GM18909 (cell line): ENCODE measurements at regions not wholly inside any gene's neighbourhood (a gene's known extent, or its start where the extent isn't known, plus 50 kb on each side); places are given as distances from the start of the nearest gene placed in this dataset.
"Not testable (repeated sequence)": the region's sequence is repeated elsewhere in the genome, so short reads cannot be mapped to it uniquely, and the experiment has no call there.

Experiments used
- ATAC-seq: cut with Tn5 transposase; IDR thresholded peaks from one replicate; pipeline ENCODE4 v1.9.1; 2021; ENCODE audit warnings: mild to moderate bottlenecking; ENCODE audit not compliant: unreplicated experiment, poor library complexity

DNA sequence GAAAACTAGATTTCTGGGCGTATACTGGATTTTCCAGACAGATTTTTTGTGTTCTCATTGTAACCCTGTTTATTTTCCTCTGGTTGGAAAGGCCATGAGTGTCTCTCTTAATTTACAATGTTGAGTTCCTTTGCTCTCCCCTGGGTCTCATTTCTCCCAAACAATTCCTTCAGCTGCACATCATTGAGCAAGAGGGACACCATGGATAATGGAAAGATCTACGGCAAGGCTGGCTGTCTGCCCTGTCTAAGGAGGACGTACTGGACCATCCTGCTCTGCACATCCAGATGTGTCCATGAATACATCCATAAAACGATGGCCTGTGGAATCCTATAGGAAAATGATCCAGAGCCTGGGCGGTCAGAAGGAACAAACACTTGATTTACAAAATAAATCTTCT, 258.1 kb upstream of the MCTP2 start:
- ATAC-seq: no peak

DNA sequence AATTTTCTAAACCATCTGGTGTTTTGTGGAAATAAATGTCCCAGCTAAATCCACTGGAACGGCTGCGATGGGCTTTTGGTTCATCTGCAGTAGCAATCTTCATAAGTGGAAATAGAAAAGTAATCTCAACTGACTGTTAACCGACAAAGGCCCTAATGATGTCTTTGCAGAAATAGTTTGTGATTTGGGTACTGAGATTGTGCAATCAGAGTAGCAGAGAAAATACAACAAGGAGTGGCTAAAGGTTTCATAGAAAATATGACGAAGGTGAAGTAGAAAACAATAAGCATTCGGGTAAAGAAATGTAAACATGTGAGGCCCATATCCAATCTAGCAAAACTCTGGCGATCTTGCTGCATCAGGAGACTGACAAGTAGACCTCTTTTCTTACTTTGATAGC, 262.6 kb upstream of the MCTP2 start:
- no peak for ATAC-seq

DNA sequence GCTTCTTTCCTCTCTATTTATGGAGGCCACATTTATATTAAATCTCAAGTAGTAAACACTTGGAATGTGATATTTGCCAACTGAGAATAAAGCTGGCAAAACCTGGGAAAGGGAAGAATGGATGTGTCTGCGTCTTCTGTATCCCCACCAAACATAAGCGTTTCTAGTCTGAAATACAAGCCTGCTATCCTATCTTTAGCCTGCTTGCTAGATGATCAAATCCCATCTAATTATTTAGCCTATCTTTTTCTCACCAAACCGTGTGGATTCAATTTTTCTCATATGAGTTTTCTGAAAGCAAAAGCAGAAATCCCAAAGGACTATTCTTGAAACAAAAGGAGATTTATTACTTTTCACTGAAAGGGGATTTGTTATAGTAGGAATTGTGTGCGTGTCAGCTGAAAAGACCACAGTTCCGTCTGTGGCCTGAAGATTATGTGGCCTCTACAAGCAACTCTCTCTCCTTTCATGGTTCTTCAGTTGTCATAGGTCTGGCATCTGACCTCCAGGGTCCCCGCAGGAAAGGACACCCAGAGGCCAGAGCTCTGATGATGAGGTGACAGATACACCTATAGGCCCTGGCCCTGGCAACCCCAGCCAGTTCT, 266.0 kb upstream of the MCTP2 start:
- no peak for ATAC-seq

DNA sequence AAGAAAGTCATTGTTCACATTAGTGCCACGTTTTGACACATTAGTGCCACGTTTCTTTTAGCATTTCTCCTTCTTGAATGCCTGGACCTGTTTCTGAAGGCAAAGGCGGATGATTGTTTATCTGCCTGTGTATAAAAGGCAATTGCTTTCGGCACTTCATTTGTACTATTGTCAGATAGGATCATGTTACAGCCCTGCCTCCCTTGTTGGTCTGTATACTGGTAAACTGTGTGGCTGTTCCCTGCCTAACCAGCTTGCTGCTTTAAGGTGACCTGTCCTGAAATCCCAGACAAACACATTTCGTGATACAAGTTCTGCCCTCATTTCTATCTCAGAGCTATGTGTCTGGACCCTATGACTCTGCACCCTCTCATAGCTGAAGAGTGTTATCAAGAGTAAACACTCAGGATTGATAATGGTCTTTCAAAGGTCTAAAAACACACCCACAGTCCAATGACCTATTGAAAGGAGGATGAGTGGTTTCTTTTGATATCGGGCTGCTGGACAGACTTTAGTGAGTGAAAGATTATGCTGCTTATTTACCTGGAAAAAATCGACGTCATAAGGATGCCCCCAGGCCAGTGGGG, 276.3 kb upstream of the MCTP2 start:
- ATAC-seq: no peak

DNA sequence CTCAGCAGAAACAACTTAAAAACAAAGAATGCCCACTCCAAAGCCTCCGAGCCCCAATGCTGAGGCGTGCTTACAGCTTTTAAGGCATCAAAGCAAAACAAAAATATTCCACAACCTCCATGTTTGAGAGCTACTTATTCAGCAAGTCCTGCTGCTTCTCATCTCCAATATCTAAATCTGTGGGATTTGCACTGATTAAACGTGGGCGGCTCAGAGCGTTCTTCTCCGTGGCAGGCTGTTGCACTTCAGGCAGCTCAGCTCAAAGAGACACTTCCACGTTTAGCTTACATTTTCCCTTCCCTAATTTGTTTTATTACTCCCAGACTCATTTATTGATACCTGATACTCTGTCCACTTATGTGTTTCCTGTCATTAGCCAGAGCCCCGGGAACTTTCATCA, 282.6 kb upstream of the MCTP2 start:
- no peak for ATAC-seq

DNA sequence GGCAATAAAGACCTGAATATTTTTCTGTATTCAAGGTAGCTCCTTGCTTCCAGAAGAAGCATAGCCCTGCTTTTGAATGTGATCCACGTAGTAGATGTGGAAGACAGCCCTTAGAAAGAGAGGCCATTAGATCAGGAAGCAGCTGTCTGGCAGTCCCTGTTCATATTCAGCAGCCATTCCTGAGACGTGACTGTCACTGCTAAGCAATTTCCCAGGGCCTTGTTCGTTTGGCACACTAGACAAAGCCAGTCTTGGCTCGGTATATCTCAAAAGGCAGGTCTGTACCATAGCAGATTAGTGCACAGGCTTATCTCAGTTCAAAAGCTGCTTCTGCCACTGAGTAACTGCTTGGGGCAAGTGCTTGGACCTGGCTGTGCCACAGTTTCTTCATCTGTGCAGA, 287.8 kb upstream of the MCTP2 start:
- no peak for ATAC-seq

DNA sequence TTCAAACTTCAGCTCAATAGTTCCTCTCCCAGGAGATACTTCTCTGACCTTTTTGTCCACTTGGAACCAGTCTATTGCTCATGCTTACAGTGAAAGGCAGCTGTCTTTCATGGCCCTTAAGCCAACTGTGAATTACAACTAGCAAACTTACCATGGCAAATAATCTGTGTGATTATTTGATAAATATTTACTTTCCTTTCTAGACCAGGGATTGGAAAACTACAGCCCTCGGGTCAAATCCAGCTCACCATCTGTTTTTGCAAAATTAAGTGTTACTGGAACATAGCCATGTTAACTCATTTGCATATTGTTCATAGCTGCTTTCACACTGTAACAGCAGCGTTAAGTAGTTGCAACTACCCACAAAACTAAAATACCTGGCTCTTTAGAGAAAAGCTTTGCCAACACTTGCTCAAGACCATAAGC, 289.1 kb upstream of the MCTP2 start:
- ATAC-seq: no peak

DNA sequence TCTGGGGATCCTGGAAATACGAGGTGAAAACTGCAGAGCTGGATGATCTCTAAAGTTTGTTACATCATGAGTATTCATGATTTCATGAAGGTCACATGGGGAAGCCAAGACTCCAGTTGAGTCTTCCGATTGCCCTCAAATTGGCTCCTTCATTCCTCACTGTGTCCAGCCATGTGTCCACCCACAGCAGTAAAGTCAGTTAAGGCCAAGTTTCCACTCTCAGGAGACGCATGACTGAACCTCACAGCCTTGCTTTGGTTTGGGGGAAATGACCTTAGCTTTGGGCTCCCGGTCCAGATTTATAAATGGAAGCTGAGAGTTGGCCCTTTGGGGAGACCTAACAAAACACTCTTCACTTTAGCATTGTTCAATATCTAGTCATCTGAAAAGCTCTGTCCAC, 289.7 kb upstream of the MCTP2 start:
- ATAC-seq: no peak

DNA sequence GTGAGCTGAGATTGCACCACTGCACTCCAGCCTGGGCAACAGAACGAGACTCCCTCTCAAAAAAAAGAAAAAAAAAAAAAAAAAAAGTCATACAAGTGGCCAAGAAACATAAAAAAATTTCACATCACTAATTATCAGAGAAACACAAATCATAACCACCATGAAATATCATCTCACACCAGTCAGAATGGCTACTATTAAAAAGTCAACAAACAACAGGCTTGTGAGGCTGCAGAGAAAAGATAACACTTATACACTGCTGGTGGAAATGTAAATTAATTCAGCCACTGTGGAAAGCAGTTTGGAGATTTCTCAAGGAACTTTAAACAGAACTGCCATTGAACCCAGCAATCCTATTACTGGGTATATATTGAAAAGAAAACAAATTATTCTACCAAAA, 291.1 kb upstream of the MCTP2 start:
- ATAC-seq: no peak

DNA sequence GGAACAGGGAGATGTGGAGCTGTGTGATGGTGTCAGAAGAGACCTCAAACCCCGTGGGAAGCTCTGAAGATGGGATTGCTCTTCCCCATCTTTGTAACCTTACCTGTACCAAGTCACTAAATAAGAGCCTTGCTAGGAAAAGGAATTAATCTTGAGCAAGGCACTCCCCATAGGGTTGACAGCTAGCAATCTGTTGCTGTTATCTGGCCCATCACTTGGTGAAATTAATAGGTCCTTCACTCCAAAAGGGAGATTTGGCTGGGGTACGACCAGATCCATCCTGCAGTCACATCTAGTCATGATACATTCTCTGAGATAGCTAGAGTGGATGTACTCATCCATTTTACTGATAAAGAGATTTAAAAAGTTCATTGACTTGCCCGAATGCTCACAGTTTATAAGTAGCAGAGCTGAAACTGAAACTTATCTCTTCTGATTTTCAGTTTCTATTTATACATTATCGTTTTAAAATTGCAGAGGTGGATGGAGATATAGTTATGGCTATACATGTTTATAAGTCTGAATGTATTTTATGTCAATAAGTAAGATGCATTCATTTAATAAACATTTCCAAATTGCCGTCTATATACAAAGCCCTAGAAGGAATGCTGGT, 299.1 kb upstream of the MCTP2 start:
- ATAC-seq: peak; percentile 88

DNA sequence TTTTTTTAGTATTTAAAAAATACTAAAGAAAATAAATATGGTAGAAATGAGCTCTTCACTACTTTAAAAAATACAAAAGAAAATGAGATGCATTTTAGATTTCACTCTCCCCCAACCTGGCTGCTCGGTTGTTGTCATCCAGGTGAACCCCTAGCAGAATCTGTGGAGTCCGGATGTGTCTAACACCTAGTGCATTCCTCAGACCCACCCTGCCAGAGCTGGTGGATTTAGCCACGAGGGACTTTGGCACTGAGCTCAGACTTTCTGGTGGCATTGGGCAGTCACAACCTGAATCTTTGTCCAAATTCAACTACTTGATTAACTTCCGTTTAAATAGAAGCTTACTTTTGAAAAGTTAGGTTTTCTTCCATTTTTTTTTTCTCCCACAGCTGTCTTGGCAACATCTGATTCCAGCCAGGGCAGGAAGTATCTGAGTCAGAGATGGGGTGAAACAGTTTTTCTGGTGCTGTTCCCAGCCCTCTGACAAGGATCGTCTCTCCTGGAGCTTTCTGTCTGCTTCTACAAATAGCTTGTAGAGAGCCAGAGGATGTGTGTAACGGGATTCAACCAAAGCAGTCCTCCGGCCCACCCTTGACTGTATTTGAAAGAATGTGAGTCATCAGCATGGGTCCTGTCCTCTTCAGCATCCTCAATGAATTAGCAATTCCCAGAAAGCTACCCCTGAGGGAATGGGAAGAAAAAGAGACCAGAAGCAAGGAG, 301.8 kb upstream of the MCTP2 start:
- ATAC-seq: no peak

DNA sequence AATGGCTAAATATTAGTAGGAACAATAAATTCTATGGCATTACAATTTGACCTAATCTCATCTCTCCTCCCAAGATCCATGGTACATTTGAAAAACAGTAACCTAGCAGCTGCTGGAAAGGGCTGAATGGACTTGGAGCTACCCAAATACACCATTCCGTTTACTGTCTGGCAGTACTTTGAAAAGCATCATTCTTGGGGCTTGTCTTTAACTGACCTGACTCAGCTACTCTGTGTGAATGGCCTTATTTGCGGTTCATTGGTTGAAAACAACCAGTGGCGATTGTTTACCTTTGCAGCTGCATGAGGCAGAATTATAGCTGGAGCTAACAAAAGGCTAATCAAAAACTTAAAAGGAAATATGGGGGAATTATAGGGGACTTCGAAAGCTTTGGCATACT, 311.2 kb upstream of the MCTP2 start:
- no peak for ATAC-seq

DNA sequence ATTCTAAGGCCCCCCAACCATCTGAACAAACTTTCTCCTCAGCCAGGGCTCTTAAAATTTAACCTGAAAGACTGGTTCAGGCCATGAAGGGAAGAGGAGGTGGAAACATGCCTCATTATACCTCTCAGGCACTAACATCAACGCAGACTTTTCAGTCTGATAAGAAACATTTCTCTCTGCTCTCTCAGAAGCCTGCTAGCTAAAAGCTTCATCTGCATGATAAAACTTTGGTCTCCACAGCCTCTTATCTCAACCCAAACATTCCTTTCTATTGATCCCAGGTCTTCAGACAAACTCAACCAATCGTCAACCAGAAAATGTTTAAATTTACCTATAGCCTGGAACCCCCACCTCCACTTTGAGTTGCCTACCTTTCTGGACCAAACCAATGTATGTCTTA, 312.6 kb upstream of the MCTP2 start:
- ATAC-seq: not testable (repeated sequence)

DNA sequence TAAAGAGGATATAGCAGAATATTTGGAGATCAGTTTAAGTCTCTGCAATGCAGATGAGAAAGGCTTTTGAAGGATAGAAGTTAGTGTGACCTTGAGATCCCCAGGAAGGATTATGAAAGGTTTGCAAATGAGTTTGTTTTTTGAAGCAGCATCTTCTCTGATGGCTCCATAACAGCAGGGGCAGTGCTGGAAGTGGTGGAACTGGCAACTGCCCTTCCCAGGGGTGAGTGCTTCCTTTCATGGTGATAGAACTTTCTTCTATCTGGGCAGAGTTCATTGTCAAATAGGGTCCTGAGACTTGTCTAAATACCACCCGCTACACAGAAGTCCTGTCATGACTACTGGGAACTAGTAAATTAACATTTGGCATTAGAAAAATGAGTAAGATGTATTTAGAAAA, 314.2 kb upstream of the MCTP2 start:
- no peak for ATAC-seq

DNA sequence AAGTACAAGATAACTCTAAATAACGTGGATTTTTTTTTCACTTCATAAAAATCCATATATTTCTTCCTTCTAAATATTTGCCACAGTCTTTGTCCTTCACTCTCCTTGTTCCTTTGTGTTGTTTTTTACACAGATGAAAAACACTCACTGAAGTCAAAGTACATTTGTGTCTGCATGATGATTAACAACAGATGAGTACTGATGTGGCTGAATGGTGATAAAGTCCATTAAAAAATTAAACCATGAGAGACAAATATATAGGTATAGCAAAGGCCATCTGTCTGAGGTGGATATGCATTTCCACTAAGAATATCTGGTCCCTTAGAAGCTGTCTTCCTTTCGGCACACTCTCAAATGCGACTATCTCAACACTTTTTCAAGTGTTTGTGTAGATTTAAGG, 317.5 kb upstream of the MCTP2 start:
- ATAC-seq: no peak

DNA sequence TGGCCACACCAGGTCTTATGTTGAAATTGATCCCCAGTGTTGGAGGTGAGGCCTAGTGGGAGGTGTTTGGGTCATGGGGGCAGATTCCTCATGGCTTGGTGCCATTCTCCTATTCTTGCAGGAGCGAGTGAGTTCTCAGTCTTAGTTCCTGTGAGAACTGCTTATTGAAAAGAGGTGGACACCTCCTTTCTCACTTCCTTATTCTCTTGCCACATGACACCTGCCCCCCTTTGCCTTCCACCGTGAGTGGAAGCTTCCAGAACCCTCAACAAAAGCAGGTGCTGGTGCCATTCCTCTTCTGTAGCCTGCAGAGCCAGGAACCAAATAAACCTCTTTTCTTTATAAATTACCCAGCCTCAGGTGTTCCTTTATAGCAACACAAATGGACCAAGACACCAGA, 318.1 kb upstream of the MCTP2 start:
- no peak for ATAC-seq

DNA sequence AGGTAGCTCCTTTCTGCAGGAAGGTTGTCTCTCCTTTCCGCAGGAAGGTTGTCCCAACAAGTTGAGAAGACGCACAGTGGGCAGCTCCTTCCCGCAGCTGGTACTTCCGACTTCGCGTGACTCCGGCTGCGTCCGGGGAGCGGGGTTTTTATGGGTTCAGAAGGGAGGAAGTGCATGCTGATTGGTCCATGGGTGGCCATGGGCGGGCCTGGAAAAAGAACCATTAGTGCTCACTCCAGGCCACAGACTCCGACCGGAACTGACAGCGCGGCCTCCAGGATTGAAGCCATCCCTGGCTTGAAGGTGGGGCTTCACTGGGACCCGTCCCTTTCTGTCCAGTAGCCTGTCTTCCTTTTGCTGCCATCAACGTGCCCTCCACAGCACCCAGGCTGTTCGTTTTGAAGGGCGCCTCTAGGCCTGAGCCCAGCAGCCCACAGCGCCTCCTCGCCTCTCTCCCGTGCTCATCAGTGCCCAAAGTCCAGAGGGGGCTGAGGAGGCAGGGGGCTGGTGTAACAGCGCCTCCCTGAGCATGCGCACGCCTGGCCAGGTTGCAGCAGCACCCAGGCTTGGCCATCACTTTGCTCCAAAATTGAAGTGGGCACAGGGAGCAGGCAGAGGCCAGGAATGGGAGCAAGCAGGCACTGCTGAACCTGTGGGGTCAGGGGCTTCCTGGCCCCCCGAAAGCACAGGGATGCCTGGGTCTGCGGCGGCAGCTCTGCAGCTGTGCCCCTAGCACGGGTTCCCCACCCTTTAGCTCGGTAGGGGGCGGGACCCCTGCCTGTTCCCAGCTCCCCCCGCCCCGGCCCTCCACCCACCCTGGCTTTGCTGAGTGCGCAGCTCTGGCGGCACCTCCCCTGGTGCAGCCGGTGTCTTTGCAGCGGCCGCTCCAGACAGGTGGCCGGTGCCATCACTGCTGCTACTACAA, 330.6 kb upstream of the MCTP2 start:
- no peak for ATAC-seq

DNA sequence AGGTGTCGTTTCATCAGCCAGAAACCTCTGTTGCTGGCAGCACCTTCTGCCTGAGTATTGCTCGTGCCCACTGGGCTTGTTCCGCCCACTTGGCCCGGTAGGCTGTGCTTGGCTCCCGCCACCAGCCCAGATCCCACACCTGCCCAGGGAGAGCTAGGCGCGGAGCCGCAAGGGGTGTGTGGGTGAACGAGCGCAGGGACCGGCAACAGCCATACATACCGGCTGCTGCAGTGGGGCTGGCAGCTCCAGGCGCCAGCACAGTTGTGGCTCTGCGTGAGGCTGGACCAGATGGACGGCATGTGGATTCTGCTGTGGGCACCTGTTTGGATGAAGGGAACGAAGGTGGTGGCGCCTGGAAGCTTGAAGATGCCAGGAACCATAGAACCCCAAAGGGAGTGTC, 331.5 kb upstream of the MCTP2 start:
- no peak for ATAC-seq

DNA sequence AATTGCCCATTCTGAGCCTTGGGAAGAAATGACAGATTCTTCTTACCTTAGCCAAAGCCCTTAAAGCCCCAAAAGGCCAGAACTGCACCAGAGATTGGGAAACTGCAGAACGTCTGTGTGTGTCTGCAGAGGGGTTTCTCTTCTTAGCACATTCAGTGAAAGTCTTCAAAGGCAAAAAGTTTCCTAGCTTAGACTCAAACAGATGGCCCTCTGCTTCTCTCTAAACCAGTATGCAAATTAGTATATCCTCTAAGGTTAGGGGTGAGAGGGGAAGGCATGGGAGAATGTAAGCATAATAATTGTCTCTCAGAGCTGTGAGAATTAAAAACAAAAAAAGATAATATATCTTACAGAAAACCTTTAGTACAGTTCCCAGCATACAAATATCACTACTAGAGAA, 334.0 kb upstream of the MCTP2 start:
- no peak for ATAC-seq

DNA sequence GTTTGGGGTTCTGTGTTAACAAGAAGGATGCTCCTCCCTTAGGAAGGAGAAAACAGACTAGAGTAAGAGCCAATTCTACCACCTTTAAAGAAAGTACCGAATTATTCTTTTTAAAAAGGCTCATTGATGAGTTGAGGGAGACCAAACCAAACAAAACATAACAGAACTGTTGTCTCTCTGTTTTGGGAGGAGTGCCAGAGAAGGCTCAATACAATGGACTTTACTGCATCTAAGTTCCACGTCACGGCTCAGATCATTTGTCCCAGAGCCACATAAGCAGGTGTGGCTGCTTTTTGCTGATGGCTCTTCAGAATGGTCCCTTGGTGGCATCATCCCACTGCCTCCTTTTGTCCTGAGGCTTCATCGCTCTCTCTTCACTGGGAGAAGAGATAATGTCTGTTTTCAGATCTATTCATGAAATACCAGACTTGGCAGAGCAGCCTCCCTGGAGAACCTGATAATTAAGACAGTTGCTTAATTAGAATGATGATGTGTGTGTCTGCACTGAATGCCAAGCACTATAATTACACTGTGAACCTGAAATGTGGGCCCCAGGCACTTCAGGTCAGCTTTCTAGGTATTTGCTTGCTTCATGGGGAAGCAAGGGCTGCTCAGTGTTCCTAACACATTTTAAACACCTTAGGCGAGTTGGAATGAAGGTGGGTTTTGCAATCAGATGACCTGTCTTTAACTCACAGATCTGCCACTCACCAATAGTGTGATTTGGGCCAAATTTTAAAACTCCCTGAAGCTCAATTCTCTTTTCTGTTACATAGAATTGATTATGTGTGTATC, 335.2 kb upstream of the MCTP2 start:
- ATAC-seq: no peak
